GM21723 (cell line): ENCODE measurements at regions not wholly inside any gene's neighbourhood (a gene's known extent, or its start where the extent isn't known, plus 50 kb on each side); places are given as distances from the start of the nearest gene placed in this dataset.
"Not testable (repeated sequence)": the region's sequence is repeated elsewhere in the genome, so short reads cannot be mapped to it uniquely, and the experiment has no call there.

Experiments
- ATAC-seq: cut with Tn5 transposase; IDR thresholded peaks from one replicate; pipeline ENCODE4 v1.9.1; 2021; ENCODE audit warnings: mild to moderate bottlenecking, moderate library complexity; ENCODE audit not compliant: unreplicated experiment

DNA sequence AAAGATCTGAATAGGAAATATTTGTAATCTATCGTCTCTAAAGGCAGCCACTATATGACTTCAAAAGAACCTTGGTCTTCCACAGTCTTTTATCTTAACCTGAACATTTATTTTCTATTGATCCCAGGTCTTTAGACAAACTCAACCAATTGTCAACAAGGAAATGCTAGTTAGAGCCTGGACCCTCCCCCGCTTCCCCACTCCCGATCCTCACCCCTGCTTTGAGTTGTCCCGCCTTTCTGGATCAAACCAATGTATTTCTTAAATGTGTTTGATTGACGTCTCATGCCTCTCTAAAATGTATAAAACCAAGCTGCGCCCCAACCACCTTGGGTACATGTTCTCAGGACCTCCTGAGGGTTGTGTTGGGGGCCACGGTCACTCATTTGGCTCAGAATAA lies 506.6 kb downstream of the RPIA start:
- ATAC-seq, result not testable (repeated sequence)

DNA sequence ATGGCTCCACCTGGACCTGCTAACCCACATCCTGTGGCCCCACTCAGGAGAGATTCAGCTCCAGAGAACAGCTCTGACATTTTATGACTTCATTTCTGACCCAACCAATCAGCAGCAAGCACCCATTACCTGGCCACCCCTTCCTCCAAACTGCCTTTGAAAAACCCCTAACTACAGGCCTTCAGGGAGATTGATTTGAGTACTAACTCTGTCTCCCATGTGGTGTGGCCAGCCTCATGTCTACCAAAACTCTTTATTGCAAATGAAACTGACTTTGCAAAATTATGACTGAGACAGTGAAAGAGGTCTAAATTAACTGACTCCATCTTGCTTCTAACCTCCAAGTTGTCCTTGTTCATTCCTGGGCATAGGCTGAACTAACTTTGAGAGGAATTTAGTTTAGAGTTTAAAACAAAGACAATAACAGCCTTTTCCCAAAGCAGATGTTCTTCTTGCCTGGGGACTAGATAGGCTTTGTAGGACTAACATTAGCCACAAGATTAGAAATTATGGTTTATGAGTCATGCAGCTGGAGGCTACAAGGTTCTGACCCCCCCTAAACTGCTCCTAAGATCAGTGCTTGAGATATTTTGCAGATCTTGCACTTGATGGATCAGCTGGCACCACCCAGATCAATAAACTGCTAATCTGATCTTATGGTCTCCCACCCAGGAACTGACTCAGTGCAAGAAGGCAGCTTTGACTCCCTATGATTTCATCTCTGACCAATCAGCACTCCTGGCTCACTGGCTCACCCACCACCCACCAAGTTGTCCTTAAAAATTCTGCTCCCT lies 508.2 kb downstream of the RPIA start:
- ATAC-seq, result not testable (repeated sequence)

DNA sequence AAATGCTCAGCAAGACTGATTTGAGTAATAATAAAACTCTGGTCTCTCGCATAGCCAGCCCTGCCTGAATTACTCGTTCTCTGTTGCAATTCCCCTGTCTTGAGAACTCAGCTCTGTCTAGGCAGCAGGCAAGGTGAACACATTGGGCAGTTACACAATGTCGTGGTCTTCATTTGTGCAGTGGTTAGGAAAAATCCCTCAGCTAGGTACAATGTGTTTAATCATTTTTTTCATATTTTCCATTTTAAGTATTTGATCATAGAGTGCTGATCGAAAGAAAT lies 508.7 kb downstream of the RPIA start:
- ATAC-seq, result not testable (repeated sequence)

DNA sequence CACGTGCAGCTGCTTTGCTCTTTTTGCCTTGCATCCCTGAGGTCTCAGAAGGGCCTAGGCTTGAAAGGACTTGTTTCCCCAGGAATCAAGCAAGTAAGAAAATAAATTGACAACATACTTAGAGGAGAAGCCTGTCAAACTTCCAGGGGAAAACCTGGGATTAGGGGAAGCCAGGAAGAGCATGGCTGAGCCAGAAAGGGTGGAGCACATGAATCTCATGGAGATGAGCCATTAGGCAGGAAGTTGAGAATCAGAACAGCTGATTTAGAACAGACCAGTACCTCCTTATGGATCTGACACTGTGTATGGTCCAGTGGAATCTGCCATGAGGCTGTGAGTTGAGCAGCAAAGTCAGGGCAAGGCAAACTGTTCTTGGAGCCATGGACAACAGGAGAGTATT lies 511.0 kb downstream of the RPIA start:
- not testable (repeated sequence) for ATAC-seq

DNA sequence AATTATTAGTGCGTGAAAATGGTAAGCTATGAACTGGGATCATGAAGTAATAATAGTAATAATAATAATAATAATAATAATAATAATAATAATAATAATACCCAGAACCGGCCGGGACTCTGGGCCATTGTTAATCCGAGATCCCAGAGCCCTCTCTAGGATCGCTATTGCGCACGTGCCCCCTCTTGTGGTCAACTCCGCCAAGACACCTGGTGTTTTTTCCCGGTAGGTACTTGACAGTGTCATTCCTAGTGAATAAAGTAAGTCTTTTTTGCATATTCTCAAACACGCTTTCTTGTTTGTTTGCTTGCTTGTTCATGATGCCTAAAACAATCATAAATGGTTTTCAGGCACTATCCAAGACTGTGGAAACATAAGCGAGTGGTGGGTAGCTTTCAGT lies 513.7 kb downstream of the RPIA start:
- ATAC-seq, result not testable (repeated sequence)

DNA sequence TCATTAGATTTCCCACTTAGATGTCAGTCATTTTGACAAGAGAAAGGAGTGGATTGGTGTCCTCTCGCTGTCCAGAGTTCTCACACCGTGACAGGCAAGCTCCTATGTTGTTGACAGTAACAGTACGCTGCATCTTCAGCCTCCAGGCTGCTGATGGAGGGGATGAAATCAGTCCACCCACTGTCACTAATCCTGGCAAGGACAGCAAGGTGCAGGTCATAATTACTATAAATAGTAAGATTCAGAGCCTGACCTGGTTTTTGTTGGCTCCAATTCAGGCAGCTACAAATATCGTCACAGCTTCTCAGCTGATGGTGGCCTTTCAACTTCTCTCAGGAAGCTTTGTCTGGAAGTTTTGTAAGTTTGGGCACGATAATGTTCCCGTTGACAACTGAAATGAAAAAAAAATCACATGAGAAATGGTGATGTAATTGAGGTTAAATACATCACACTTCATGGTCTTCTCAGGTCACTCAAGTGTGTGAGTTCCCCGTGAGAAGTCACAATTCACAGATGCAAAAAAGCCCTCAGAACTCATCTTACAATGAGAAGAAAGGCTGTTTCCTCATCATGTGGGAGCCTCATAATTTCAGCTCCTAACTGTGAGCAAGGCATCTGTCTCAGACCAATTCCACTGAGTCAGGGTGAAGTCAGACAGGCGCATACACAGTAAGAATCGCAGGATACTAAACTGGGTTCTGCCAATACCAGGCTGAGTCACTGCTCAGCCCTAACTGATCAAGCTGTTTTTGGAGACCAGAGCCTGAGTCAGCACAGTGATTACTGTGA lies 516.9 kb downstream of the RPIA start:
- ATAC-seq, result not testable (repeated sequence)

DNA sequence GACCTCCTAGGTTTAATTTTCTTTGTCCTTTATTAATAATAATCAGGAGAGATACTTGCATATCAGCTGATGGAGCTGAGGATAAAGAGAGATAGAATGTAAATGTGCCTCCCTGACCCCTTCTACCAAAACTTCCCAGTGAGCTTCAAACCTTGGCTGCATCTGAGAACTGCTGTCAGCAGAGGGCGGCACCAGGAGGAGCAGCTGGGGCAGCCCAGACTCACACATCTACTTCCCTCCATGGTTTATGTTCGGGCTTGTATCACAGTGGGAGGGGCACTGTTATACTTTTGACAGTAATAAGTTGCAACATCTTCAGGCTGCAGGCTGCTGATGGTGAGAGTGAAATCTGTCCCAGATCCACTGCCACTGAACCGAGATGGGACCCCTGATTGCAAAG lies 521.7 kb downstream of the RPIA start:
- peak; percentile 67 for ATAC-seq

DNA sequence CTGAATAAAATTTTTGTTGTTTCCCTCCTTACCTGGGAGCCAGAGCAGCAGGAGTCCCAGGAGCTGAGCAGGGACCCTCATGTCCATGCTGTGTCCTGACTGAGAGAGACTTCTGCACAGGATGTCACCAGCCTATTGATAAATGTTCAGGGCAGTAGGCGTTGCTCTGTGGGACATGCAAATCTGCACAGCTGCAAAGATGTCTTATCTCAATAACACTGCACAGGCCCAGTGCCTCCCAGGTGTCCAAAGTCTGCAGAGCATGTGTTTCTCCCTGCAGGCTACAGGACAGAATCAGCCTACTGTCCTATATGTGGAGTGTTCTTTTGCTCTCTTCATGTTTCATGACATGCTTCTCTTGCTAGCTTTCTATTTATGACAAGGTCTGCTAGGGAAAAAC lies 522.3 kb downstream of the RPIA start:
- ATAC-seq, result peak; percentile 52

DNA sequence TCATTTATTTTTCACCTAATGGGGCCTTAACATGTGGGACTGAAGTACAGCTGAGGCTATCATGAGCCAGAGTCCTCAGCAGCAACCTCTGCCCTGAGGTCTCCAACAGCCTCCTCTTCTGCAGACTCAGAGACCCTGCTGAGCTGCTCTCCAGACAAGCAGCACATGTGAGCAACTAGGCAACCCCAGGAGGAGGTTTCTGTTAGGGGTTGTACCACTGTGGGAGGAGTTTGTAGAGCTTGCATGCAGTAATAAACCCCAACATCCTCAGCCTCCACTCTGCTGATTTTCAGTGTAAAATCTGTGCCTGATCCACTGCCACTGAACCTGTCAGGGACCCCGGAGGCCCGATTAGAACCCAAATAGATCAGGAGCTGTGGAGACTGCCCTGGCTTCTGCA lies 530.0 kb downstream of the RPIA start:
- not testable (repeated sequence) for ATAC-seq

DNA sequence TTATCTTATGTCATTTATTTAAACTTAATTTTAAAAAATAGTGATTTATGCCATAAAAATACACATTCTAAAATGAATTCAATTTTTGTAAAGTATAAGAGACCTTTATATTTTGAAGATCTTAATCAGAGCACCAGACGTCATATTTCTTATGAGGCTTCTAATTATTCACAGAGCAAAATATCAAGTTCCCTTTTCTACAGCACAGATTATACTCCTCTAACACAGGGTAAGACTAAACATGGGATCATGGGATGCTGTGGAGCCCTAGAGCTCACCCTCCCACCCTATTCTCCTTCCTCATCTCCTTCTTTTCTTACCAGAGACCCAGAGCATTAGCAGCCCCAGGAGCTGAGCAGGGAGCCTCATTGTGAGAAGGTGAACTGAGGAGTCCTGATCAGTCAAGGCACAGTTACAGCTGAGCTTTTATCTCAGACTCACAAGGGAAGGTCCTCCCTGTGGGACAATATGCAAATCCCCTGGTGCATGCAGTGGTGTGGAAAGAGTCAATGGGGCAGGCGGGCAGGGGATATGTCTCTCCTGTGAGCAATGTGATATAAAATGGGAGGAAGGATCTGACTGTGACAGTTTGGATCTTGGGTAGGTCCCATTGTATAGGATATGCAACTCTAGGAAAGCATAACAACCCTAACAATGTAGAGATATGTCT lies 530.7 kb downstream of the RPIA start:
- not testable (repeated sequence) for ATAC-seq

DNA sequence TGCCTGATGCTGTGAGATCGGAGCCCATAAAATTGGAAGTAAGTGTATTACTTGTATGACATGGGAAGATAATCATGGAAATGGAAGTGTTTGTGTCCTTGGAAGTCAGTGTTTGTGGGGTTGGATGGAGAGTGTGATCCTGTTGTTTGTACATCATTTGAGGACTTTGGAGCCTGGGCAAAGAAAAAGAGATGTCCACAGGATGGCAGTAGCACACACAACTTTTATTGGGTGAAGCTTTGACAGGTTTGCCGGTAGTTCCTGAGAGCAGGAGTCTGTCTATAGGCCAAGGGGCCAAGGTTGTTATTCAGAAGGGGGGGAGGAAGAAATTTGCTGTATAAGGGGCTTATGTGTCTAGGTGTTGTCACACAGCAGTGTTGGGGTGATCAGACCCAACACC lies 533.3 kb downstream of the RPIA start:
- not testable (repeated sequence) for ATAC-seq

DNA sequence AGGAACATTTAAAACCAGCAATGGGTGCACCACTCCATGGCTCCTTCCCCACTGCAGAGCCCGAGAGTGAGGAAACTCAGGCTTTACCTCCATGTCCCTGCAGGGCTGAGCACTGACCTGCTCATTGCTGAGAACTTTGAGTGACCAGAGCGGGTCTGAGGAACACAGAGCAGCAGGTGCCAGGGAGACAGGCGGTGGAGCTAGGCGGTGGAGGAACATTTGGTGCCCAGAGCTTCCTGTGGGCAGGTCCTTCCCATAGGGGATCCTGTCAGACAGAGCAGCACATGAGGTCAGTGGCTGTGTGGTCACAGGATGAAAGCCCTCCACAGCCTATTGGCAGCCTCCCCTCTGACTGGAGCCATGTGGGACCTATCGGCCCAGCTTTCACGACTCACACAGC lies 538.5 kb downstream of the RPIA start:
- ATAC-seq, result not testable (repeated sequence)

DNA sequence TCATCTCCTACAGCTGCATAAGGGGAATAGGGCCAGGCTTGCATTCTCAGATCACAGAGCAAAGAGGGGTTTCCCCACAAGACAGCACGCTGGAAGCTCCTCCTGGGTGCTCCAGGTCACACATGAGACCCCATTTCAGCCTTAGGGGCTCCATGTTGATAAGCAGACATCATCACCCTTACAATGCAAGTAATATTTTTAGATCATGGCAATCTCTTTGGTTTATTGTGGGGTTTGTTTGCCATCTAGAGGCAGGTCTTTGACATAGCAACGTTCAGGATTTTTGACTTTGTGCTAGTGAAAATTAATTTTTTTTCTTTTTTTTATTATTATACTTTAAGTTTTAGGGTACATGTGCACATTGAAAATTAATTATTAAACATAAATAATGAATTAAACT lies 539.8 kb downstream of the RPIA start:
- not testable (repeated sequence) for ATAC-seq

DNA sequence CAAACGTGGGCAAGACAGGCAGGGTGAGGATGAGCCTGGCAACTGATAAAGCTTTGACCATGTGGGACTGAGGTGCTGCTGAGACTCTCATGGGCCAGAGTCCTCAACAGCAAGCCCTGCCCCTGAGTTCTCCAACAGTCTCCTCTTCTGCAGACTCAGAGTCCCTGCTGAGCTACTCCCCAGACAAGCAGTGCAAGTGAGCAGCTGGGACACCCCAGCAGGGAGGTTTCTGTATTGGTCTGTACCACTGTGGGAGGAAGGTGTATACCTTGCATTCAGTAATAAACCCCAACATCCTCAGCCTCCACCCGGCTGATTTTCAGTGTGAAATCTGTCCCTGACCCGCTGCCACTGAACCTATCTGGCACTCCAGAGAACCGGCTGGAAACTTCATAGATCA lies 542.5 kb downstream of the RPIA start:
- ATAC-seq, result not testable (repeated sequence)

DNA sequence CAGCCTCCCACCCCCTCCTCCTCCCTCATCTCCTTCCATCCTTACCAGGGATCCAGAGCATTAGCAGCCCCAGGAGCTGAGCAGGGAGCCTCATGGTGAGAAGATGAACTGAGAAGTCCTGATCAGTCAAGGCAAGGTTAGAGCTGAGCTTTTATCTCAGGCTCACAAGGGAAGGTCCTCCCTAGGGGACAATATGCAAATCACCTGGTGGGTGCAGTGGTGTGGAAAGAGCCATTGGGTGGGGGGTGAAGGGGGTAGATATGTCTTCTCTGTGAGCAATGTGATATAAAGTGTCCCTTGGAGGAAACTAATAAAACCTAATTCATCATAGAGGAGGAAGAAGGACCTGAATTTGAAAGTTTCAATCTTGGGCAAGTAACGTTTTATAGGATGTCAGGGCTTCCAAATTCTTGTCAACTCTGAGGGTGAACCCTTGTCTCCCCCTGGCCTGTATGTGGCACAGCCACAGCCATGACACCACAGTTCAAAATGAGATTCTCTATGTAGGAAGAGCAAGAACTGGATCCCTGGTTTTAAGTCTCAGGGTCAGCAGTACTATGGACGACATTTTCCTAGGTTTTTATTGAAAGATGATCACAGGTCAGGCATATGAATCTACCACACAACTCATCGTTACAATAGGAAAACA lies 543.5 kb downstream of the RPIA start:
- ATAC-seq, result not testable (repeated sequence)

DNA sequence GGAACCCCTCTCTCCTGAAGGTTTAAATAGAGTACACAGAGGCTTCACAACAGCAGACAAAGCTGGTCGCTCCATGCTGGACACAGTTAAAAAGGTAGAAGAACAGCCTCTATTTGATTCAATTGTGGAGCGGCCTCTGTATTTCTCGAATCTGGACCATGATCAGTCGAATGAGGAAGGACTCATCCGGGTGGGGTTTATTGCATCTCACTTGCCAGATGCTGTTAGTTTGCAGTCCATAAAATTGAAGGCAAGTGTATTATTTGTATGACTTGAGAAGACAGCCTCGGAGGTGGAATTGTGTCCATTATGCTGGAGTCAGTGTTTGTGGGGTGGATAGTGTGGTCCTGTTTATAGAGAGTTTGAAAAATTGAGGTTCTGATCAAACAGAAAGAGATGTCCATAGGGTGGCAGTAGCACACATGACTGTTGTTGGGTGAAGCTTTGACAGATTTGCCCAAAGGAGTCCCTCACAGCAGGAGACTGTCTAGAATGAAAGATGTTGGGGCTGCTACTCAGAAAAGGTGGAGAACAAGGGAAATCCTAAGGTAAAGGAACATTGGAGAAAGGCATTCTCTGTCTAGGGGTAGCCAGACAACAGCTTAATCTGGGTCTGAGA lies 545.5 kb downstream of the RPIA start:
- not testable (repeated sequence) for ATAC-seq

DNA sequence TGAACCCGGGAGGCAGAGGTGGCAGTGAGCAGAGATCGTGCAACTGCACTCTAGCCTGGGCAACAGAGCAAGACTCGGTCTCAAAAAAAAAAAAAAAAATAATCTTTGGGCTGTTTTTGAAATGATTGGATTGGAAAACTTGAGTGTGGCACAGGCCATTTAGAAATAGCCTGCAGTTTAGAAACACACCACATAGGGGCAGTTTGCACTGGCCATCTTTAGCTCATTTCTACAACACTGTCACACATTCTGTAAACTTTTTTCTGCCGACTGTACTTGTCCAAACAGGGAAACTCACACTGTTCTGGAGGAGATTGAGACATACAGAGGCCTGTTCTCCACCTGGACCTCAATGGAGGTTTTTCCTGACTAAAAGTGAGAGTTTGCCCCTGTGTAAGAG lies 546.3 kb downstream of the RPIA start:
- not testable (repeated sequence) for ATAC-seq

DNA sequence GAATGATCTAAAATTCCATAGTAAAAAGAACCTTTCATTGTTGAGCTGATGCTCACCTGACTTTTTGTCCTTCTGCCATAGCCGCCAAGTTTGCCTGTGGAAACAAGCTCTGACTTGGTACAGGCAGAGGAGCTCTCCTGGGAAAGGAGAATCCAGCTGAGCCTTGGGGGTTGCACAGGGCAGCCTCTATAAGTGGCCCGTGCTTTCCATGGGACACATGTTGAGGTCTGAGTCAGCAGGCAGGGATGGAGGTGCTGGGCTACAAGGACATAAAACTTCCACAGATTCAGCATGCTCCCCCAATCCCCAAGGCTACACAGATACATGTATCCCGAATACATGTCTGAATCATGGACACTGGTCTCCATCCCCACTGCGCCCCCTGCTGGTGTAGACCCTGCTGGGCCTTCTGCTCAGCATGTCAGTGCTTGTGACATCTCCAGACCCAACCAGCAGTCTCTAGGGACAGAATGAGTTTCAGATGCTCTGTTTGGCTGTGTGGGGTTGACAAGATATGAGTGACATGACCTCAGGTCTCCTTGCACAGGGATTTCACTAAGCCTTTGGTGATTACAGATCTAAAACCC lies 551.7 kb downstream of the RPIA start:
- peak; percentile 96 for ATAC-seq

DNA sequence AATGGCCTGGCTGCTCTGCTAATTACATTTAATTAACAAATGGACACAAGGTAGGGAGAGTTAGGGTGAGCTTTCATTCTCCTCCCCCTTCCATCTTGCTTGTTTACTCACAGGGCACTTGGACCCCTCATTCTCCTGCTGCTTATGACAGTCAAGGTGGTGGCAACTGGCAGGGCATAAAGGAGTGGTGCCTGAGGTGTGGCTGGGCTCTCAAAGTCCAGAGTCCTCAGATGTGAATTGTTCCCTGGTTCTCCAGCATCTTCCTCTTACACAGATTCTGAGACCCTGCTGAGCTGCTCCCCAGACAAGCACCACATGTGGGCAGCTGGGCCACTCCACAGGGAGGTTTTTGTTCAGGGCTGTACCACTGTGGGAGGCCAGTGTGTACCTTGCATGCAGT lies 552.9 kb downstream of the RPIA start:
- ATAC-seq, result not testable (repeated sequence)

DNA sequence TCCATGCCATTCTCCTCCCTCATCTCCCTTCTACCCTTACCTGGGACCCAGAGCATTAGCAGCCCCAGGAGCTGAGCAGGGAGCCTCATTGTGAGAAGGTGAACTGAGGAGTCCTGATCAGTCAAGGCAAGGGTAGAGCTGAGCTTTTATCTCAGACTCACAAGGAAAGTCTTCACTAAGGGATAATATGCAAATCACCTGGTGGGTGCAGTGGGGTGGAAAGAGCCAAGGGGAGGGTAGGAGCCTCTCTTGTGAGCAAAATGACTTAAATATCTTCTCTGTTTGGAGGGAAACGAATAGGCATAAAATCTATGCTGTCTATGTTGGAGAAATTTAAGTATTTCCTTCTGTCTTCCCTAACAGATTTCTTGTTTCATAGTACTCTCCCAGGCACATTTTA lies 554.0 kb downstream of the RPIA start:
- ATAC-seq, result not testable (repeated sequence)
